Glutamatergic neuron (in vitro differentiated cells): ENCODE measurements at regions not wholly inside any gene's neighbourhood (a gene's known extent, or its start where the extent isn't known, plus 50 kb on each side); places are given as distances from the start of the nearest gene placed in this dataset.
"Not testable (repeated sequence)": the region's sequence is repeated elsewhere in the genome, so short reads cannot be mapped to it uniquely, and the experiment has no call there.

Source experiments
- DNase-seq: peaks from one replicate; pipeline ENCODE4 v3.0.0; 2022
- H3K27ac Mint-ChIP-seq: one replicate; pipeline ENCODE4 v1.8.0; 2020; ENCODE audit warnings: mild to moderate bottlenecking, mixed read lengths, inconsistent platforms; ENCODE audit not compliant: unreplicated experiment
- H3K27me3 Mint-ChIP-seq: one replicate; pipeline ENCODE4 v1.8.0; 2020; ENCODE audit warnings: mild to moderate bottlenecking, moderate library complexity, mixed read lengths, inconsistent platforms; ENCODE audit not compliant: unreplicated experiment
- H3K36me3 Mint-ChIP-seq: one replicate; pipeline ENCODE4 v1.8.0; 2020; ENCODE audit warnings: mild to moderate bottlenecking, mixed read lengths, inconsistent platforms; ENCODE audit not compliant: unreplicated experiment
- H3K4me1 Mint-ChIP-seq: one replicate; pipeline ENCODE4 v1.8.0; 2020; ENCODE audit warnings: mild to moderate bottlenecking, low read depth, mixed read lengths, inconsistent platforms; ENCODE audit not compliant: unreplicated experiment
- H3K4me3 Mint-ChIP-seq: one replicate; pipeline ENCODE4 v1.8.0; 2020; ENCODE audit warnings: mild to moderate bottlenecking, mixed read lengths, inconsistent platforms; ENCODE audit not compliant: unreplicated experiment
- H3K9me3 Mint-ChIP-seq: one replicate; pipeline ENCODE4 v1.8.0; 2020; ENCODE audit warnings: mild to moderate bottlenecking, moderate library complexity, mixed read lengths, inconsistent platforms; ENCODE audit not compliant: unreplicated experiment

GRCh38 chr15:20473465-20473864 lies 68.1 kb downstream of the GOLGA6L6 start:
- H3K27me3 Mint-ChIP-seq, H3K9me3 Mint-ChIP-seq, H3K4me1 Mint-ChIP-seq, H3K4me3 Mint-ChIP-seq, DNase-seq, H3K36me3 Mint-ChIP-seq, H3K27ac Mint-ChIP-seq: not testable (repeated sequence)

- H3K4me1 Mint-ChIP-seq, DNase-seq, H3K9me3 Mint-ChIP-seq, H3K27ac Mint-ChIP-seq, H3K27me3 Mint-ChIP-seq, H3K36me3 Mint-ChIP-seq, H3K4me3 Mint-ChIP-seq: not testable (repeated sequence)
These were observed 68.6 kb downstream of the GOLGA6L6 start for GRCh38 chr15:20472983-20473382.

GRCh38 chr15:20470810-20471209 lies 70.8 kb downstream of the GOLGA6L6 start:
- not testable (repeated sequence) for H3K4me3 Mint-ChIP-seq, H3K27me3 Mint-ChIP-seq, H3K27ac Mint-ChIP-seq, DNase-seq, H3K9me3 Mint-ChIP-seq, H3K4me1 Mint-ChIP-seq, H3K36me3 Mint-ChIP-seq

GRCh38 chr15:20441138-20441537 lies 100.5 kb downstream of the GOLGA6L6 start:
- H3K9me3 Mint-ChIP-seq, H3K27me3 Mint-ChIP-seq, DNase-seq, H3K27ac Mint-ChIP-seq, H3K4me1 Mint-ChIP-seq, H3K36me3 Mint-ChIP-seq, H3K4me3 Mint-ChIP-seq: not testable (repeated sequence)

- not testable (repeated sequence) for H3K4me1 Mint-ChIP-seq, DNase-seq, H3K36me3 Mint-ChIP-seq, H3K4me3 Mint-ChIP-seq, H3K27me3 Mint-ChIP-seq, H3K9me3 Mint-ChIP-seq, H3K27ac Mint-ChIP-seq
These were observed 101.2 kb downstream of the GOLGA6L6 start for GRCh38 chr15:20440390-20440789.

GRCh38 chr15:20439111-20439510 lies 102.5 kb downstream of the GOLGA6L6 start:
- not testable (repeated sequence) for H3K4me1 Mint-ChIP-seq, DNase-seq, H3K27me3 Mint-ChIP-seq, H3K4me3 Mint-ChIP-seq, H3K9me3 Mint-ChIP-seq, H3K36me3 Mint-ChIP-seq, H3K27ac Mint-ChIP-seq

- not testable (repeated sequence) for H3K27me3 Mint-ChIP-seq
These were observed 103.3 kb downstream of the GOLGA6L6 start for GRCh38 chr15:20438255-20438654.

GRCh38 chr15:20433468-20433867 lies 108.1 kb downstream of the GOLGA6L6 start:
- not testable (repeated sequence) for H3K27ac Mint-ChIP-seq, H3K36me3 Mint-ChIP-seq, H3K27me3 Mint-ChIP-seq, H3K4me1 Mint-ChIP-seq, H3K4me3 Mint-ChIP-seq, H3K9me3 Mint-ChIP-seq, DNase-seq

More at GRCh38 chr15:20438255-20438654, 103.3 kb downstream of the GOLGA6L6 start:
- H3K4me1 Mint-ChIP-seq, H3K27ac Mint-ChIP-seq, H3K36me3 Mint-ChIP-seq, H3K4me3 Mint-ChIP-seq, DNase-seq, H3K9me3 Mint-ChIP-seq: not testable (repeated sequence)

GRCh38 chr15:20430495-20430894 lies 111.1 kb downstream of the GOLGA6L6 start:
- H3K4me1 Mint-ChIP-seq: not testable (repeated sequence)

GRCh38 chr15:20420710-20421109 lies 120.9 kb downstream of the GOLGA6L6 start:
- H3K9me3 Mint-ChIP-seq, H3K27me3 Mint-ChIP-seq, DNase-seq, H3K4me1 Mint-ChIP-seq, H3K27ac Mint-ChIP-seq, H3K36me3 Mint-ChIP-seq, H3K4me3 Mint-ChIP-seq: not testable (repeated sequence)

More at GRCh38 chr15:20430495-20430894, 111.1 kb downstream of the GOLGA6L6 start:
- not testable (repeated sequence) for H3K36me3 Mint-ChIP-seq, H3K27me3 Mint-ChIP-seq, DNase-seq, H3K4me3 Mint-ChIP-seq, H3K27ac Mint-ChIP-seq, H3K9me3 Mint-ChIP-seq

GRCh38 chr15:20416618-20417017 lies 125.0 kb downstream of the GOLGA6L6 start:
- H3K4me1 Mint-ChIP-seq, H3K27me3 Mint-ChIP-seq, H3K27ac Mint-ChIP-seq, DNase-seq, H3K36me3 Mint-ChIP-seq, H3K4me3 Mint-ChIP-seq: not testable (repeated sequence)
- H3K9me3 Mint-ChIP-seq: peaks cover 10% of the 10 kb centered on the region

- H3K4me1 Mint-ChIP-seq, H3K36me3 Mint-ChIP-seq, H3K27ac Mint-ChIP-seq, H3K4me3 Mint-ChIP-seq, H3K27me3 Mint-ChIP-seq, H3K9me3 Mint-ChIP-seq, DNase-seq: not testable (repeated sequence)
These were observed 131.9 kb downstream of the GOLGA6L6 start for GRCh38 chr15:20409667-20410198.
